ENCODE measurements at regions not wholly inside any gene's neighbourhood (a gene's known extent, or its start where the extent isn't known, plus 50 kb on each side); places are given as distances from the start of the nearest gene placed in this dataset.

DNA sequence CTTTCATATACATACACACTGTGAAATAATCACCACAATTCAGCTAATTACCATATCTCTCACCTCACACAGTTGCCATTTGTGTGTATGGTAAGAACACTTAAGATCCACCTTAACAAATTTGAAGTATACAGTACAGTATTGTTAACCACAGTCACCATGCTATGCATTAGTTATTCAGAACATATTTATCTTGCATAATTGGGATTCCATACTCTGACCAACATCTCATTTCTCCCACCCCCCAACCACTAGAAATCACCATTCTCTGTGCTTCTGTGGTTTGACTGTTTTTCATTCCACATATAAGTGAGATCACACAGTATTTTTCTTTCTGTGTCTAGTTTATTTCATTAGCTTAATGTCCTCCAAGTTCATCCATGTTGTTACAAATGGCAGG, 247.7 kb upstream of the CTNNB1 start:
- DNase-seq (ENCODE audit: low read depth in 2 of 2) = peak in 1 of 2 donors; percentile 90
- Histone ChIP-seq H4K20me1 (ENCODE audit: control insufficient read depth, extremely low read depth, insufficient read depth, low read length) (no peaks in the 10 kb centered on the region), H3K9me3 (ENCODE audit: control insufficient read depth, insufficient read depth, low read depth, low read length) (no peaks in the 10 kb centered on the region), H3K27me3 (ENCODE audit: control insufficient read depth, insufficient read depth, low read length) (no peaks in the 10 kb centered on the region), H3K79me2 (ENCODE audit: control insufficient read depth, insufficient read depth, low read length) (no peaks in the 10 kb centered on the region), H3K27ac (ENCODE audit: insufficient read depth, low read length) (no peak overlapping the region), H3K4me1 (ENCODE audit: control insufficient read depth, extremely low read depth, insufficient read depth, low read length) (no peaks in the 10 kb centered on the region), H3K4me3 (replicated peaks in 1 of 4; ENCODE audit: control extremely low read depth in 1 of 4, insufficient read depth in 1 of 4, low read depth in 3 of 4, low read length in 4 of 4) (no peak overlapping the region), H3K4me2 (ENCODE audit: extremely low read depth, insufficient read depth, low read length) (no peak overlapping the region), H3K36me3 (ENCODE audit: control insufficient read depth, insufficient read depth, low read length) (no peaks in the 10 kb centered on the region), H3K9ac (ENCODE audit: insufficient read depth, low read length) (no peak overlapping the region), H2AFZ (ENCODE audit: low read length) (no peak overlapping the region)
- TF ChIP-seq EZH2 (IDR thresholded peaks at IDR 0.05; ENCODE audit: low read length, missing control alignments) = no peak
- TF ChIP-seq, protein P1, sequence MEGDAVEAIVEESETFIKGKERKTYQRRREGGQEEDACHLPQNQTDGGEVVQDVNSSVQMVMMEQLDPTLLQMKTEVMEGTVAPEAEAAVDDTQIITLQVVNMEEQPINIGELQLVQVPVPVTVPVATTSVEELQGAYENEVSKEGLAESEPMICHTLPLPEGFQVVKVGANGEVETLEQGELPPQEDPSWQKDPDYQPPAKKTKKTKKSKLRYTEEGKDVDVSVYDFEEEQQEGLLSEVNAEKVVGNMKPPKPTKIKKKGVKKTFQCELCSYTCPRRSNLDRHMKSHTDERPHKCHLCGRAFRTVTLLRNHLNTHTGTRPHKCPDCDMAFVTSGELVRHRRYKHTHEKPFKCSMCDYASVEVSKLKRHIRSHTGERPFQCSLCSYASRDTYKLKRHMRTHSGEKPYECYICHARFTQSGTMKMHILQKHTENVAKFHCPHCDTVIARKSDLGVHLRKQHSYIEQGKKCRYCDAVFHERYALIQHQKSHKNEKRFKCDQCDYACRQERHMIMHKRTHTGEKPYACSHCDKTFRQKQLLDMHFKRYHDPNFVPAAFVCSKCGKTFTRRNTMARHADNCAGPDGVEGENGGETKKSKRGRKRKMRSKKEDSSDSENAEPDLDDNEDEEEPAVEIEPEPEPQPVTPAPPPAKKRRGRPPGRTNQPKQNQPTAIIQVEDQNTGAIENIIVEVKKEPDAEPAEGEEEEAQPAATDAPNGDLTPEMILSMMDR (conservative IDR thresholded peaks at IDR 0.05 in 1 of 2, IDR thresholded peaks at IDR 0.05 in 1 of 2; ENCODE audit: low read depth in 1 of 2, low read length in 2 of 2) = no peak

- TF ChIP-seq EZH2 (IDR thresholded peaks at IDR 0.05; ENCODE audit: low read length, missing control alignments) = no peak
- TF ChIP-seq, protein P1 (conservative IDR thresholded peaks at IDR 0.05 in 1 of 2, IDR thresholded peaks at IDR 0.05 in 1 of 2; ENCODE audit: low read depth in 1 of 2, low read length in 2 of 2) = no peak
- no peaks in the 10 kb centered on the region for H3K9me3 ChIP-seq (ENCODE audit: control insufficient read depth, insufficient read depth, low read depth, low read length)
- no peak overlapping the region for H3K4me2 ChIP-seq (ENCODE audit: extremely low read depth, insufficient read depth, low read length)
- H3K4me3 ChIP-seq (replicated peaks in 1 of 4; ENCODE audit: control extremely low read depth in 1 of 4, insufficient read depth in 1 of 4, low read depth in 3 of 4, low read length in 4 of 4) = no peak overlapping the region
- no peaks in the 10 kb centered on the region for H3K4me1 ChIP-seq (ENCODE audit: control insufficient read depth, extremely low read depth, insufficient read depth, low read length)
- H3K36me3 ChIP-seq (ENCODE audit: control insufficient read depth, insufficient read depth, low read length) = no peaks in the 10 kb centered on the region
- no peaks in the 10 kb centered on the region for H4K20me1 ChIP-seq (ENCODE audit: control insufficient read depth, extremely low read depth, insufficient read depth, low read length)
- no peak overlapping the region for H3K27ac ChIP-seq (ENCODE audit: insufficient read depth, low read length)
- no peaks in the 10 kb centered on the region for H3K27me3 ChIP-seq (ENCODE audit: control insufficient read depth, insufficient read depth, low read length)
- H3K79me2 ChIP-seq (ENCODE audit: control insufficient read depth, insufficient read depth, low read length) = no peaks in the 10 kb centered on the region
- no peak for DNase-seq (ENCODE audit: low read depth in 2 of 2)
- no peak overlapping the region for H2AFZ ChIP-seq (ENCODE audit: low read length)
- no peak overlapping the region for H3K9ac ChIP-seq (ENCODE audit: insufficient read depth, low read length)
These were observed 238.0 kb upstream of the CTNNB1 start for GRCh38 chr3:40961104-40961857.

DNA sequence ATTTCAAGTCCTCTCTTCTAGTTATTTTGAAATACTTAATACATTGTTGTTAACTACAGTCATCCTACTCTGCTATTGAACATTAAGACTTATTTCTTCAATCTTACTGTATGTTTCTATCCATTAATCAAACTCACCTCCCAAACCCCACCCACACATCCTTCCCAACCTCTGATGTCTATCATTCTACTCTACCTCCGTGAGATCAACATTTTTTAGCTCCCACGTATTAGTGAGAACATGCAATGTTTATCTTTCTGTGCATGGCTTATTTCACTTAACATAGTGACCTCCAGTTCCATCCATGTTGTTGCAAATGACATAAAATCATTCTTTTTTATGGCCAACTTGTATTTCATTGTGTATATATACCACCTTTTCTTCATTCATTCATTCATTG, 236.6 kb upstream of the CTNNB1 start:
- no peaks in the 10 kb centered on the region for H3K9me3 ChIP-seq (ENCODE audit: control insufficient read depth, insufficient read depth, low read depth, low read length)
- no peak for DNase-seq (ENCODE audit: low read depth in 2 of 2)
- H3K27ac ChIP-seq (ENCODE audit: insufficient read depth, low read length) = no peak overlapping the region
- TF ChIP-seq EZH2 (IDR thresholded peaks at IDR 0.05; ENCODE audit: low read length, missing control alignments) = no peak
- TF ChIP-seq, protein P1 (conservative IDR thresholded peaks at IDR 0.05 in 1 of 2, IDR thresholded peaks at IDR 0.05 in 1 of 2; ENCODE audit: low read depth in 1 of 2, low read length in 2 of 2) = no peak
- no peaks in the 10 kb centered on the region for H4K20me1 ChIP-seq (ENCODE audit: control insufficient read depth, extremely low read depth, insufficient read depth, low read length)
- H3K36me3 ChIP-seq (ENCODE audit: control insufficient read depth, insufficient read depth, low read length) = no peaks in the 10 kb centered on the region
- H3K27me3 ChIP-seq (ENCODE audit: control insufficient read depth, insufficient read depth, low read length) = no peaks in the 10 kb centered on the region
- H3K79me2 ChIP-seq (ENCODE audit: control insufficient read depth, insufficient read depth, low read length) = no peaks in the 10 kb centered on the region
- H3K4me3 ChIP-seq (replicated peaks in 1 of 4; ENCODE audit: control extremely low read depth in 1 of 4, insufficient read depth in 1 of 4, low read depth in 3 of 4, low read length in 4 of 4) = no peak overlapping the region
- H2AFZ ChIP-seq (ENCODE audit: low read length) = no peak overlapping the region
- no peaks in the 10 kb centered on the region for H3K4me1 ChIP-seq (ENCODE audit: control insufficient read depth, extremely low read depth, insufficient read depth, low read length)
- no peak overlapping the region for H3K4me2 ChIP-seq (ENCODE audit: extremely low read depth, insufficient read depth, low read length)
- H3K9ac ChIP-seq (ENCODE audit: insufficient read depth, low read length) = no peak overlapping the region

Data from fibroblast of lung (primary cell).